GM12891 (cell line): ENCODE measurements at regions not wholly inside any gene's neighbourhood (a gene's known extent, or its start where the extent isn't known, plus 50 kb on each side); places are given as distances from the start of the nearest gene placed in this dataset.

Experiments
- PAX5 ChIP-seq: IDR thresholded peaks from 2 replicates; pipeline ENCODE4 v1.6.1; 2011; ENCODE audit warnings: low read length, moderate library complexity, mild to moderate bottlenecking; ENCODE audit not compliant: insufficient read depth, severe bottlenecking
- POLR2A ChIP-seq: IDR thresholded peaks from 2 replicates; pipeline ENCODE4 v1.6.1; 2011; ENCODE audit warnings: low read depth, low read length, control low read depth
- TAF1 ChIP-seq: IDR thresholded peaks from 2 replicates; pipeline ENCODE4 v1.6.1; 2011; ENCODE audit warnings: low read depth, low read length, control low read depth

DNA sequence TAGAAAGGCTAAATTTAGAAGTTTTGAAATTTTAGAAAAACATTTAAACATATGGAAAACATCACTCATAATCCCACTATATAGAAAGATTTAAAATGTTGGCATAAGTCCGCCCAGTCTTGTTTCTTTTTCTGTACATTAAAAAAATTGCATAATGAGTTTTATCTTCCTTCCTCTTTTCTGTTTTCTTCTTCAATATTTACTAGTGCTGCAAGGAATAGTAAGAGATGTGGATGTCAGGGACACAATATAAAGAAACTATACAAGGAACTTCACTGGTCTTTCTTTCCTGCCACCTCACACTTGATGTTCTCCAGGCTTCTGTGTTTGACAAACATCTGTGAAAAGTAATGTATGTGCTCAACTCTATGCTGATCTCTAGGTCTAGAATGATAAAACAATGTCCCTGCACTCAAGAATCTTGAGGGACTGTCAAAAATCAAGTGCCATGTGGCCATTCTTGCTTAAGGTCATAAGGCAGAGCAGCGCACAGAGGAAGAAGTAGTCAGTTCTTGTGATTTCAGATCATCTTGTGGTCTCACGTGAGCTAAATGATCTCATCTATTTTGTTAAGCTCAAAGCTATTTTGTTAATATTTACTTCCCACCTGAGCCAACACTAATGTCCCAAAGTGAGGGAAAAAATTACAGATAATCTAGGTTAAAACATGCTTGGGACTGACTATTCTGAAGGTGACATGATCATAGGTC lies 186.9 kb upstream of the OBI1 start:
- no peak for TF ChIP-seq TAF1
- TF ChIP-seq POLR2A: no peak
- no peak for TF ChIP-seq PAX5
